Upper lobe of left lung (tissue), 4 donors: ENCODE measurements at regions not wholly inside any gene's neighbourhood (a gene's known extent, or its start where the extent isn't known, plus 50 kb on each side); places are given as distances from the start of the nearest gene placed in this dataset.

ENCODE experiments used
- EP300 ChIP-seq, 4 donors: sonication (generic); formaldehyde crosslinking; IDR thresholded peaks; one replicate each; pipeline ENCODE4 v1.5.1; 2017; ENCODE audit warnings: antibody characterized with exemption in 4 of 4, control low read depth in 2 of 4
- POLR2A ChIP-seq, 4 donors: fragments of 450-650 bp; IDR thresholded peaks; one replicate each; pipeline ENCODE4 v1.5.1; 2016 to 2017; ENCODE audit warnings: antibody characterized with exemption in 4 of 4, mild to moderate bottlenecking in 2 of 4
- POLR2AphosphoS5 ChIP-seq, 2 donors: sonication (generic); formaldehyde crosslinking; IDR thresholded peaks; one replicate each; pipeline ENCODE4 v1.5.1; 2017; ENCODE audit warnings: antibody characterized with exemption in 2 of 2
- TF ChIP-seq, protein P1 (sequence below), 6 experiments: fragments of 450-650 bp in 4 of 6; fragments of 200-600 bp in 2 of 6; sonication (generic) in 2 of 6; IDR thresholded peaks; one replicate each; pipeline ENCODE4 v1.5.1; 2016 to 2019; ENCODE audit warnings: antibody characterized with exemption in 6 of 6

- TF ChIP-seq, protein P1, sequence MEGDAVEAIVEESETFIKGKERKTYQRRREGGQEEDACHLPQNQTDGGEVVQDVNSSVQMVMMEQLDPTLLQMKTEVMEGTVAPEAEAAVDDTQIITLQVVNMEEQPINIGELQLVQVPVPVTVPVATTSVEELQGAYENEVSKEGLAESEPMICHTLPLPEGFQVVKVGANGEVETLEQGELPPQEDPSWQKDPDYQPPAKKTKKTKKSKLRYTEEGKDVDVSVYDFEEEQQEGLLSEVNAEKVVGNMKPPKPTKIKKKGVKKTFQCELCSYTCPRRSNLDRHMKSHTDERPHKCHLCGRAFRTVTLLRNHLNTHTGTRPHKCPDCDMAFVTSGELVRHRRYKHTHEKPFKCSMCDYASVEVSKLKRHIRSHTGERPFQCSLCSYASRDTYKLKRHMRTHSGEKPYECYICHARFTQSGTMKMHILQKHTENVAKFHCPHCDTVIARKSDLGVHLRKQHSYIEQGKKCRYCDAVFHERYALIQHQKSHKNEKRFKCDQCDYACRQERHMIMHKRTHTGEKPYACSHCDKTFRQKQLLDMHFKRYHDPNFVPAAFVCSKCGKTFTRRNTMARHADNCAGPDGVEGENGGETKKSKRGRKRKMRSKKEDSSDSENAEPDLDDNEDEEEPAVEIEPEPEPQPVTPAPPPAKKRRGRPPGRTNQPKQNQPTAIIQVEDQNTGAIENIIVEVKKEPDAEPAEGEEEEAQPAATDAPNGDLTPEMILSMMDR (IDR thresholded peaks at IDR 0.05), result no peak
- no peak for TF ChIP-seq EP300 (IDR thresholded peaks at IDR 0.05)
- TF ChIP-seq POLR2AphosphoS5 (IDR thresholded peaks at IDR 0.05), result no peak
- no peak for TF ChIP-seq POLR2A (IDR thresholded peaks at IDR 0.05)
These were observed 244.4 kb upstream of the HSF2 start for GRCh38 chr6:122154912-122155575.
